HepG2 (cell line): ENCODE measurements at regions not wholly inside any gene's neighbourhood (a gene's known extent, or its start where the extent isn't known, plus 50 kb on each side); places are given as distances from the start of the nearest gene placed in this dataset.

ENCODE experiments used
- CEBPB ChIP-seq: IDR thresholded peaks from 2 replicates; pipeline ENCODE4 v1.6.1; 2011; ENCODE audit warnings: low read depth, low read length, improper control_type of control experiment, borderline replicate concordance
- CHCHD3 ChIP-seq: sonication (generic); formaldehyde crosslinking; IDR thresholded peaks from 2 replicates; pipeline ENCODE4 v1.8.0; 2022; ENCODE audit warnings: mild to moderate bottlenecking, missing genetic modification reagents, moderate library complexity
- CHD4 ChIP-seq: fragments of 200-600 bp; sonication (generic); IDR thresholded peaks from 2 replicates; pipeline ENCODE4 v1.7.0; 2017; ENCODE audit warnings: mild to moderate bottlenecking, low read length, borderline replicate concordance
- PRPF4 ChIP-seq: fragments of 200-400 bp; formaldehyde crosslinking; IDR thresholded peaks from 2 replicates; pipeline ENCODE4 v1.6.1; 2016; ENCODE audit warnings: low read length, low read depth; ENCODE audit not compliant: poor library complexity, severe bottlenecking
- RBFOX2 ChIP-seq: fragments of 200-400 bp; formaldehyde crosslinking; IDR thresholded peaks from 2 replicates; pipeline ENCODE4 v1.6.1; 2017; ENCODE audit warnings: low read depth, mild to moderate bottlenecking, low read length
- RELA ChIP-seq: sonication (generic); formaldehyde crosslinking; IDR thresholded peaks from 2 replicates; pipeline ENCODE4 v1.4.0; 2020; ENCODE audit warnings: missing genetic modification reagents
- ZFP82 ChIP-seq: sonication (generic); formaldehyde crosslinking; IDR thresholded peaks from 2 replicates; pipeline ENCODE4 v1.5.1; 2020; ENCODE audit warnings: mild to moderate bottlenecking, missing genetic modification reagents, borderline replicate concordance
- ZFP90 ChIP-seq: sonication (generic); formaldehyde crosslinking; IDR thresholded peaks from 2 replicates; pipeline ENCODE4 v1.8.0; 2022; ENCODE audit warnings: missing genetic modification reagents, mild to moderate bottlenecking, inconsistent platforms, borderline replicate concordance
- ZNF432 ChIP-seq: sonication (generic); formaldehyde crosslinking; IDR thresholded peaks from 2 replicates; pipeline ENCODE4 v1.5.0; 2020; ENCODE audit warnings: missing genetic modification reagents, mild to moderate bottlenecking, borderline replicate concordance
- TF ChIP-seq, protein P1 (sequence below): fragments of 450-650 bp; IDR thresholded peaks from 2 replicates; pipeline ENCODE4 v1.6.1; 2017; ENCODE audit warnings: mild to moderate bottlenecking

DNA sequence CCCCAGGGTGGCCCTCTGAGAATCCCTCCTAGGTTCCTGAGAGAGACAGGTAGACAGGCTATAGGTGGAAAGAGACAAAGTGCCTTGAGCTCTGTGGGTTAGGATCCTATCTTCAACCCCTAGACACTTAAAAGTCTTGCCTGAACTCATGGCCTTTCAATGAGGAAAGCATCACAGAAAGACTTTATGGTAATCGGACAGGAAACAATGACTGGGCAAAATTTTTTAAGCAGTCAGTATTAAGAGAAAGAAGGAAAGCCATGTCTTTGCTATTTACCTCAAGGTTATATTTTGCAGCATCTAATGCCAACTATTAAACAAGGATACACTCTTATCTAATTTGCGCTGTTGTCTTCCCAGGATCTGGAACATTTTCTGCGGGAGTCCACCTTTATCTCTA is 93.2 kb downstream of the PCSK1 start:
- TF ChIP-seq ZFP90 (CRISPR knock-in tag): no peak
- TF ChIP-seq ZNF432: no peak
- TF ChIP-seq ZFP82 (CRISPR knock-in tag): no peak
- no peak for TF ChIP-seq RBFOX2
- TF ChIP-seq CHCHD3 (CRISPR knock-in tag): no peak
- TF ChIP-seq PRPF4: no peak
- TF ChIP-seq CEBPB: no peak
- no peak for TF ChIP-seq RELA (CRISPR knock-in tag)
- TF ChIP-seq, protein P1, sequence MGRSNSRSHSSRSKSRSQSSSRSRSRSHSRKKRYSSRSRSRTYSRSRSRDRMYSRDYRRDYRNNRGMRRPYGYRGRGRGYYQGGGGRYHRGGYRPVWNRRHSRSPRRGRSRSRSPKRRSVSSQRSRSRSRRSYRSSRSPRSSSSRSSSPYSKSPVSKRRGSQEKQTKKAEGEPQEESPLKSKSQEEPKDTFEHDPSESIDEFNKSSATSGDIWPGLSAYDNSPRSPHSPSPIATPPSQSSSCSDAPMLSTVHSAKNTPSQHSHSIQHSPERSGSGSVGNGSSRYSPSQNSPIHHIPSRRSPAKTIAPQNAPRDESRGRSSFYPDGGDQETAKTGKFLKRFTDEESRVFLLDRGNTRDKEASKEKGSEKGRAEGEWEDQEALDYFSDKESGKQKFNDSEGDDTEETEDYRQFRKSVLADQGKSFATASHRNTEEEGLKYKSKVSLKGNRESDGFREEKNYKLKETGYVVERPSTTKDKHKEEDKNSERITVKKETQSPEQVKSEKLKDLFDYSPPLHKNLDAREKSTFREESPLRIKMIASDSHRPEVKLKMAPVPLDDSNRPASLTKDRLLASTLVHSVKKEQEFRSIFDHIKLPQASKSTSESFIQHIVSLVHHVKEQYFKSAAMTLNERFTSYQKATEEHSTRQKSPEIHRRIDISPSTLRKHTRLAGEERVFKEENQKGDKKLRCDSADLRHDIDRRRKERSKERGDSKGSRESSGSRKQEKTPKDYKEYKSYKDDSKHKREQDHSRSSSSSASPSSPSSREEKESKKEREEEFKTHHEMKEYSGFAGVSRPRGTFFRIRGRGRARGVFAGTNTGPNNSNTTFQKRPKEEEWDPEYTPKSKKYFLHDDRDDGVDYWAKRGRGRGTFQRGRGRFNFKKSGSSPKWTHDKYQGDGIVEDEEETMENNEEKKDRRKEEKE: no peak
- no peak for TF ChIP-seq CHD4
